Ectodermal cell (in vitro differentiated cells): ENCODE measurements at regions not wholly inside any gene's neighbourhood (a gene's known extent, or its start where the extent isn't known, plus 50 kb on each side); places are given as distances from the start of the nearest gene placed in this dataset.
"Not testable (repeated sequence)": the region's sequence is repeated elsewhere in the genome, so short reads cannot be mapped to it uniquely, and the experiment has no call there.

Experiments used
- H3K27ac ChIP-seq: 2 replicates; pipeline ENCODE4 v1.7.0; 2013; ENCODE audit warnings: mild to moderate bottlenecking, low read depth, low read length; ENCODE audit not compliant: insufficient read depth, poor library complexity, severe bottlenecking
- H3K27me3 ChIP-seq: 2 replicates; pipeline ENCODE4 v1.7.0; 2013; ENCODE audit warnings: mild to moderate bottlenecking, low read length; ENCODE audit not compliant: insufficient read depth, control insufficient read depth, poor library complexity, severe bottlenecking
- H3K36me3 ChIP-seq: one replicate; pipeline ENCODE4 v1.7.0; 2013; ENCODE audit warnings: low read length; ENCODE audit not compliant: control insufficient read depth, insufficient read depth
- H3K4me1 ChIP-seq: one replicate; pipeline ENCODE4 v1.7.0; 2013; ENCODE audit warnings: low read length; ENCODE audit not compliant: control insufficient read depth, insufficient read depth
- H3K4me3 ChIP-seq: 2 replicates; pipeline ENCODE4 v1.7.0; 2013; ENCODE audit warnings: low read depth, low read length, control low read depth; ENCODE audit not compliant: insufficient read depth
- H3K9me3 ChIP-seq: 2 replicates; pipeline ENCODE4 v1.7.0; 2013; ENCODE audit warnings: mild to moderate bottlenecking, low read length, moderate library complexity; ENCODE audit not compliant: control insufficient read depth
- WGBS, 2 experiments: methylation state at CpG; one replicate each; pipeline ENCODE4 v1.1.7; 2013; ENCODE audit warnings: missing lambda C conversion rate in 2 of 2; 5-methylcytosine and 5-hydroxymethylcytosine counted together

GRCh38 chr6:106748547-106749207, 119.3 kb downstream of the QRSL1 start:
- Histone ChIP-seq H3K27ac (no peak overlapping the region), H3K27me3 (no peaks in the 10 kb centered on the region), H3K4me1 (peaks cover 21% of the 10 kb centered on the region), H3K36me3 (no peaks in the 10 kb centered on the region), H3K9me3 (no peaks in the 10 kb centered on the region), H3K4me3 (no peak overlapping the region)
- WGBS, 2 experiments = 12 to 15% methylated on average over 3 of the region's 3 CpGs

GRCh38 chr6:106747139-106747538, 117.8 kb downstream of the QRSL1 start:
- WGBS, 2 experiments = 86 to 100% methylated on average over 1 of the region's 1 CpG
- no peak overlapping the region for H3K4me3 ChIP-seq
- no peaks in the 10 kb centered on the region for H3K27me3 ChIP-seq
- H3K9me3 ChIP-seq = no peaks in the 10 kb centered on the region
- peaks cover 21% of the 10 kb centered on the region for H3K4me1 ChIP-seq
- H3K36me3 ChIP-seq = no peaks in the 10 kb centered on the region
- H3K27ac ChIP-seq = no peak overlapping the region

GRCh38 chr6:106746652-106747051, 117.3 kb downstream of the QRSL1 start:
- Histone ChIP-seq H3K4me1 (peaks cover 21% of the 10 kb centered on the region), H3K4me3 (no peak overlapping the region), H3K27ac (no peak overlapping the region), H3K36me3 (no peaks in the 10 kb centered on the region), H3K9me3 (no peaks in the 10 kb centered on the region), H3K27me3 (no peaks in the 10 kb centered on the region)
- 38 to 62% methylated on average over 3 of the region's 3 CpGs for WGBS, 2 experiments

- Histone ChIP-seq H3K27me3 (no peaks in the 10 kb centered on the region), H3K9me3 (no peaks in the 10 kb centered on the region), H3K4me1 (peaks cover 21% of the 10 kb centered on the region), H3K4me3 (no peak overlapping the region), H3K27ac (no peak overlapping the region), H3K36me3 (no peaks in the 10 kb centered on the region)
- 93 to 94% methylated on average over 4 to 5 of the region's 5 CpGs for WGBS, 2 experiments
Observed at GRCh38 chr6:106745824-106746582, 116.6 kb downstream of the QRSL1 start.

DNA sequence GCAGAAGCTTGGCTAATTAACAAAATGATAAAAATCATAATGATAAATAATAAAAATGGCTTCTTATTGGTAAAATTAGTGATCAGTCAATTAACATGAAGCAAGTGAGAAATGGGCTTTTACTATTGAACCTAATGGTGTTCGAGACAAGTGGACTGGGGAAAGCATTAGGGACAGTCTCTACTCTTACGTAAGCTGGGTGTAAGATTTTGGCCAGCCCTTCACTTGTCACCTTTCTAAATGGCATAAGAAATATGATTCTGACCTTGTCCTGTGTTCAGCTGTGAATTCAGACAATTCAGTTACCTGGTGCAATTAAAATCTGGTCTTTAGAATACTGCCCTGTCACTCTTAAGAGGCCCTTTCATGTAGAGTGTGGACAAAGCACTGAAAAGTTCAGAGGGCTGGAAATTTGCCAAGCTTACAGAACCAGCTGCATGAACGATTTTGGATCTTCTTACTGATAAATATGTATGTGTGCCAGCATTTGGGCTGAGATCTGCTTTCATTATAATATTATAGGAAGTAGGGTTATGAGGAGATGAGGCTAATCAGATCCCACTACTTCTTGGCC, 115.9 kb downstream of the QRSL1 start:
- no peaks in the 10 kb centered on the region for H3K27me3 ChIP-seq
- no peak overlapping the region for H3K27ac ChIP-seq
- peaks cover 21% of the 10 kb centered on the region for H3K4me1 ChIP-seq
- no peaks in the 10 kb centered on the region for H3K36me3 ChIP-seq
- no peak overlapping the region for H3K4me3 ChIP-seq
- WGBS, 2 experiments = 96% methylated on average over 3 of the region's 3 CpGs
- H3K9me3 ChIP-seq = no peaks in the 10 kb centered on the region

GRCh38 chr6:106744781-106745180, 115.4 kb downstream of the QRSL1 start:
- Histone ChIP-seq H3K27ac (no peak overlapping the region), H3K9me3 (no peaks in the 10 kb centered on the region), H3K4me1 (peaks cover 20% of the 10 kb centered on the region), H3K4me3 (no peak overlapping the region), H3K27me3 (no peaks in the 10 kb centered on the region), H3K36me3 (no peaks in the 10 kb centered on the region)
- 92% methylated on average over 2 of the region's 2 CpGs for WGBS, 2 experiments

DNA sequence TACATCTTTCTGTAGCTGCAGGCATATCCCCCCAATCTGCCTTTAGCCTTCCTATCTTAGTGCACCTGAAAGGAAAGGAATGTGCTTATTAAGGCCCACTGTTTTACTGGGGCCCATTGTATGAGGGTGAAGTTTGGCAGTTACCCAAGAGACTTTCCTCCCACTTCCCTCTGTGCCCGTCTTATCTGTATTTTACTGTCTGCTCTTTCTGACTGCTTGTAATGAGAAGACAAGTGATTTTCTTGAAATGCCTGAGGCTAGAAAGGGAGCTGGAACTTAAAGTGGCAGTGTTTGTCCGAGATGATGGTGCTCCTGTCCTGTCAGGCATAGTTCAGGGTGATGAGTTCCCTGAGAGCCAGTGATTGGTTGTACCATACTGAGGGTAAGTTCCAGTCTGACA, 114.7 kb downstream of the QRSL1 start:
- peaks cover 13% of the 10 kb centered on the region for H3K4me1 ChIP-seq
- H3K27ac ChIP-seq, H3K36me3 ChIP-seq, H3K27me3 ChIP-seq, H3K4me3 ChIP-seq, H3K9me3 ChIP-seq: not testable (repeated sequence)
- WGBS, 2 experiments = 93 to 98% methylated on average over 1 to 2 of the region's 2 CpGs

DNA sequence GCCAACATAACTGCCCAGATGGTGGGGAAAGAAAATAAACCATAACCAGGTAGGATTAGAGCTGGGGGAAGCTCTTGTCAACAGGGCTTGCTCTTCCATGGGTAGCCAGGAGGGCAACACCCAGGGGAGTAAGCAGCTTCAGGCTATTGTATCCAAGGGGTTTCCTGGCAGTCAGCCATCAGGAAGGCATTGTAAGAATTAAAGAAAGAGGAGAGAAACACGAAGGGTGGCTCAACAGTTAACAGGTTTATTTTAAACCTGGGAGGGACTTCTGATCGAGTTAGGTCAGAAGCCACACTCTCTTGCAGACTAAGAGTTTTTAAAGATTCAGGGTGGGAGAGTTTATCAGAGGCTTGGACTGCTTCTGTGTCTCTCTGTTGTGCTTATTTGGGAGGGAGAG, 114.2 kb downstream of the QRSL1 start:
- WGBS, 2 experiments = 86 to 90% methylated on average over 2 of the region's 2 CpGs
- H3K4me1 ChIP-seq = peaks cover 8% of the 10 kb centered on the region
- H3K27ac ChIP-seq = no peak overlapping the region

GRCh38 chr6:106740287-106740686, 110.9 kb downstream of the QRSL1 start:
- Histone ChIP-seq H3K27me3 (no peaks in the 10 kb centered on the region), H3K4me3 (no peak overlapping the region), H3K4me1 (no peaks in the 10 kb centered on the region), H3K27ac (no peak overlapping the region), H3K36me3 (no peaks in the 10 kb centered on the region), H3K9me3 (no peaks in the 10 kb centered on the region)
- WGBS, 2 experiments = 83 to 86% methylated on average over 3 of the region's 3 CpGs

More for the DNA sequence above, 114.2 kb downstream of the QRSL1 start:
- Histone ChIP-seq H3K27me3 (no peaks in the 10 kb centered on the region), H3K36me3 (no peaks in the 10 kb centered on the region), H3K9me3 (no peaks in the 10 kb centered on the region), H3K4me3 (no peak overlapping the region)

DNA sequence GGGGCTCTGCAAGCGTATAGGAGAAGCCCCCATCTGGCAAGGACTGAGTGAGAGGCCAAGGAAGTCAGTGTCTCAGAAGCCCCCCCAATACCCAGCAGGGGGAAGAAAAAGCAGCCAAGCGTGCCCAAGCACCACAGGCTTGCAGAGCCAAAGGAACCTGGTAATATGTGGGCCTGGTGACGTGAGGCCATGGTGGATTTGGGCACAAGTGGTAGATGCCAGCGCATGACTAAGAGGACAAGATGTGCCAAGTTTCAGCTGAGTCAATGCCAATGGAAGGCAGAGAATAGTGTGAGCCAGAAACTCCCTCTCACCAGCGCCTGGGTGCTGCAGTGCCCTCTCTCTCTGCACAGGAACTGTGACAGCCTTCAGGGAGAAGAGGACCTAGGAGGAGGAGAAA, 110.0 kb downstream of the QRSL1 start:
- H3K27ac ChIP-seq = no peak overlapping the region
- H3K36me3 ChIP-seq = no peaks in the 10 kb centered on the region
- H3K4me3 ChIP-seq = no peak overlapping the region
- WGBS, 2 experiments = 93 to 95% methylated on average over 5 of the region's 5 CpGs
- H3K9me3 ChIP-seq = no peaks in the 10 kb centered on the region
- H3K4me1 ChIP-seq = no peaks in the 10 kb centered on the region
- H3K27me3 ChIP-seq = no peaks in the 10 kb centered on the region
